WERI-Rb-1 (cell line): ENCODE measurements at regions not wholly inside any gene's neighbourhood (a gene's known extent, or its start where the extent isn't known, plus 50 kb on each side); places are given as distances from the start of the nearest gene placed in this dataset.

Experiments
- DNase-seq: peaks from one replicate; pipeline ENCODE4 v3.0.0-alpha.2; 2020
- H3K27ac ChIP-seq: fragments of 250-450 bp; sonication (Bioruptor Pico); 2 replicates; pipeline ENCODE4 v1.5.1; 2020; ENCODE audit warnings: mild to moderate bottlenecking, moderate library complexity
- H3K27me3 ChIP-seq: fragments of 250-450 bp; sonication (Bioruptor Pico); 2 replicates; pipeline ENCODE4 v1.5.1; 2021; ENCODE audit warnings: mild to moderate bottlenecking, low read depth, moderate library complexity; ENCODE audit not compliant: insufficient read depth, severe bottlenecking
- H3K36me3 ChIP-seq: fragments of 250-450 bp; sonication (Bioruptor Pico); 2 replicates; pipeline ENCODE4 v1.5.1; 2020; ENCODE audit warnings: mild to moderate bottlenecking, moderate library complexity
- H3K4me3 ChIP-seq: 2 replicates; pipeline ENCODE4 v1.5.1; 2011; ENCODE audit warnings: low read depth, mild to moderate bottlenecking, control low read depth, low read length
- H3K9me3 ChIP-seq: fragments of 250-450 bp; sonication (Bioruptor Pico); 2 replicates; pipeline ENCODE4 v1.5.1; 2021; ENCODE audit warnings: mild to moderate bottlenecking, moderate library complexity; ENCODE audit not compliant: severe bottlenecking
- CTCF ChIP-seq: IDR thresholded peaks from 2 replicates; pipeline ENCODE4 v1.5.1; 2011; ENCODE audit warnings: low read depth, mild to moderate bottlenecking, control low read depth, inconsistent platforms, low read length

GRCh38 chr3:193863657-193864357, 270.8 kb downstream of the OPA1 start:
- no peak for TF ChIP-seq CTCF
- no peak for DNase-seq
- Histone ChIP-seq H3K27ac (no peak overlapping the region), H3K36me3 (no peaks in the 10 kb centered on the region), H3K27me3 (no peaks in the 10 kb centered on the region), H3K4me3 (no peak overlapping the region), H3K9me3 (no peaks in the 10 kb centered on the region)

GRCh38 chr3:193865339-193865738, 270.6 kb upstream of the HES1 start:
- DNase-seq, result no peak
- H3K36me3 ChIP-seq, result no peaks in the 10 kb centered on the region
- TF ChIP-seq CTCF, result no peak
- H3K27ac ChIP-seq, result no peak overlapping the region
- no peak overlapping the region for H3K4me3 ChIP-seq
- no peaks in the 10 kb centered on the region for H3K9me3 ChIP-seq
- no peaks in the 10 kb centered on the region for H3K27me3 ChIP-seq

GRCh38 chr3:193865896-193866480, 270.0 kb upstream of the HES1 start:
- Histone ChIP-seq H3K36me3 (no peaks in the 10 kb centered on the region), H3K4me3 (no peak overlapping the region), H3K27me3 (no peaks in the 10 kb centered on the region), H3K9me3 (no peaks in the 10 kb centered on the region), H3K27ac (no peak overlapping the region)
- no peak for TF ChIP-seq CTCF
- DNase-seq, result no peak

- no peaks in the 10 kb centered on the region for H3K36me3 ChIP-seq
- no peaks in the 10 kb centered on the region for H3K9me3 ChIP-seq
Observed at GRCh38 chr3:193868590-193868989, 267.4 kb upstream of the HES1 start.

GRCh38 chr3:193869221-193870201, 266.4 kb upstream of the HES1 start:
- no peak for DNase-seq
- H3K27ac ChIP-seq, result no peak overlapping the region
- no peaks in the 10 kb centered on the region for H3K27me3 ChIP-seq
- no peaks in the 10 kb centered on the region for H3K9me3 ChIP-seq
- H3K36me3 ChIP-seq, result no peaks in the 10 kb centered on the region
- no peak for TF ChIP-seq CTCF
- no peak overlapping the region for H3K4me3 ChIP-seq

More at GRCh38 chr3:193868590-193868989, 267.4 kb upstream of the HES1 start:
- DNase-seq, result no peak
- TF ChIP-seq CTCF, result no peak
- Histone ChIP-seq H3K4me3 (no peak overlapping the region), H3K27me3 (no peaks in the 10 kb centered on the region), H3K27ac (no peak overlapping the region)
